ENCODE measurements at regions not wholly inside any gene's neighbourhood (a gene's known extent, or its start where the extent isn't known, plus 50 kb on each side); places are given as distances from the start of the nearest gene placed in this dataset.
A peak's percentile ranks its signal among the peaks of the same experiment; 100 is the strongest.
"Not testable (repeated sequence)": the region's sequence is repeated elsewhere in the genome, so short reads cannot be mapped to it uniquely, and the experiment has no call there.

DNA sequence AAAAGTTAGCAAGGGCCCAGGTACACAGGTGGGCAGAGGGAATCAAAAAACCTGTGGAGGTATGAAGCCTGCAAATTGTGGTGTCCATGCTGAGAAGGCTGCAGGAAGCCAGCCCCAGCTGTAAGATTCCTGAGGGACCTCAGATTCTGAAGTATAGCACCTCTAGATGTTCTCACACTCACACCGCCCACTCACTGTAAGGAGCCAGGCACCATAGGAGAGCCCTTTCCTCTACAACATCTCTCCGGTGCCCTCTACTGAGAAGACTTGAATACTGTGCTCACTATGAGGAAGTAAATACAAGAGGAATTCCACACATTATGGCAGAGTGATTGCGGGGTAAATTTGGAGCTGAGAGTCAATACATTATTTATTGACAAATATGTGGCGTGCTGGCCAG is 68.9 kb upstream of the RUBCNL start:
- H3K27me3 Mint-ChIP-seq (ENCODE audit: low read depth); H3K4me3 Mint-ChIP-seq; CTCF ChIA-PET; H3K36me3 Mint-ChIP-seq; H3K4me1 Mint-ChIP-seq; POLR2A ChIA-PET; H3K27ac Mint-ChIP-seq: not testable (repeated sequence)
- ATAC-seq: peak; percentile 100
- peak; percentile 36 for DNase-seq (ENCODE audit: low spot score)
- H3K9me3 Mint-ChIP-seq: peaks cover 11% of the 10 kb centered on the region

- H3K27me3 Mint-ChIP-seq (ENCODE audit: low read depth); DNase-seq (ENCODE audit: low spot score); ATAC-seq; H3K9me3 Mint-ChIP-seq; H3K27ac Mint-ChIP-seq; H3K36me3 Mint-ChIP-seq; POLR2A ChIA-PET; H3K4me3 Mint-ChIP-seq; CTCF ChIA-PET: not testable (repeated sequence)
- H3K4me1 Mint-ChIP-seq: peaks cover 16% of the 10 kb centered on the region
Measured at GRCh38 chr13:46451145-46451544, 64.1 kb upstream of the RUBCNL start.

- peaks cover 16% of the 10 kb centered on the region for H3K4me1 Mint-ChIP-seq
- DNase-seq (ENCODE audit: low spot score); H3K27ac Mint-ChIP-seq; H3K36me3 Mint-ChIP-seq; POLR2A ChIA-PET; H3K4me3 Mint-ChIP-seq; ATAC-seq; H3K27me3 Mint-ChIP-seq (ENCODE audit: low read depth); CTCF ChIA-PET; H3K9me3 Mint-ChIP-seq: not testable (repeated sequence)
Measured at GRCh38 chr13:46449949-46450348, 62.9 kb upstream of the RUBCNL start.

GRCh38 chr13:46448148-46448547 is 61.1 kb upstream of the RUBCNL start:
- H3K36me3 Mint-ChIP-seq, CTCF ChIA-PET: not testable (repeated sequence)

DNA sequence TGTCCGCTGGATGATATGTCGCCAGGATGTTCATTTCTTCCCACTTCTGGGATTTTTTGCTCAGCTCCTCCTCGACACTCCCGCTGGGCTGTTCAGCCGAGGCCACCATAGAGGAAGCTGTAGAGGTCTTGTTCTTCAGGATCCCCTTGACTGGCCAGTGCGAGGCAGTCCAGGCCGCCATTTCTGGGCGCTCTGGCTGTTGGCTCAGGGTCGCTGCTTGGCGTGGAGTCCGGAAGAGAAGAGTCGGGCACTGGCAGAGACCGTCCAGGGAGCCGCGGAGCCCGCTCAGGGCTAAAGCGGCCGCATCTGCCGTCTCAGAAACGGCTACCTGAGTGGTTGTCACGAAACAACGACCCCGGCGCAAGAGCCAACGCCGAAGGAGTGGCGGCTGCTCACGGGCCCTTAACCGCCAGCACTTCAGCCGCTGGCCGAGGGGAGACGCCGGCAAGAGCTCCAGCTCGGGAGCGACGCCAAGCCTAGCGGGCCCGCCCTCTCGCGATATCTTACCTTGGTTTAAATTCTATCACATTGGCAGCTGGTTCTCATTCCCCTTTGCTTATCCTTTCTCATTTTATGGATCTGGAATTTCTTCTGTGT is 50.9 kb upstream of the RUBCNL start:
- H3K27me3 Mint-ChIP-seq (ENCODE audit: low read depth); H3K4me1 Mint-ChIP-seq; H3K36me3 Mint-ChIP-seq; H3K9me3 Mint-ChIP-seq; H3K4me3 Mint-ChIP-seq; H3K27ac Mint-ChIP-seq; ATAC-seq; POLR2A ChIA-PET; DNase-seq (ENCODE audit: low spot score); CTCF ChIA-PET: not testable (repeated sequence)

More at GRCh38 chr13:46448148-46448547, 61.1 kb upstream of the RUBCNL start:
- POLR2A ChIA-PET; ATAC-seq; H3K27me3 Mint-ChIP-seq (ENCODE audit: low read depth); H3K9me3 Mint-ChIP-seq; H3K27ac Mint-ChIP-seq; DNase-seq (ENCODE audit: low spot score); H3K4me3 Mint-ChIP-seq: not testable (repeated sequence)
- peaks cover 16% of the 10 kb centered on the region for H3K4me1 Mint-ChIP-seq
